ENCODE measurements at regions not wholly inside any gene's neighbourhood (a gene's known extent, or its start where the extent isn't known, plus 50 kb on each side); places are given as distances from the start of the nearest gene placed in this dataset.

GRCh38 chr11:130580372-130580771, 131.9 kb downstream of the ADAMTS15 start:
- TF ChIP-seq EZH2 (IDR thresholded peaks at IDR 0.05) = no peak
- no peak for TF ChIP-seq POLR2AphosphoS5 (IDR thresholded peaks at IDR 0.05; ENCODE audit: borderline replicate concordance, low read depth, low read length)
- TF ChIP-seq FOXP2 (optimal IDR thresholded peaks at IDR 0.05; ENCODE audit: control extremely low read depth, extremely low read length, insufficient read depth) = no peak
